GM12891 (cell line): ENCODE measurements at regions not wholly inside any gene's neighbourhood (a gene's known extent, or its start where the extent isn't known, plus 50 kb on each side); places are given as distances from the start of the nearest gene placed in this dataset.

Source experiments
- POLR2AphosphoS5 ChIP-seq: IDR thresholded peaks from 2 replicates; pipeline ENCODE4 v1.6.1; 2011; ENCODE audit warnings: low read depth, low read length, control low read depth
- TAF1 ChIP-seq: IDR thresholded peaks from 2 replicates; pipeline ENCODE4 v1.6.1; 2011; ENCODE audit warnings: low read depth, low read length, control low read depth

DNA sequence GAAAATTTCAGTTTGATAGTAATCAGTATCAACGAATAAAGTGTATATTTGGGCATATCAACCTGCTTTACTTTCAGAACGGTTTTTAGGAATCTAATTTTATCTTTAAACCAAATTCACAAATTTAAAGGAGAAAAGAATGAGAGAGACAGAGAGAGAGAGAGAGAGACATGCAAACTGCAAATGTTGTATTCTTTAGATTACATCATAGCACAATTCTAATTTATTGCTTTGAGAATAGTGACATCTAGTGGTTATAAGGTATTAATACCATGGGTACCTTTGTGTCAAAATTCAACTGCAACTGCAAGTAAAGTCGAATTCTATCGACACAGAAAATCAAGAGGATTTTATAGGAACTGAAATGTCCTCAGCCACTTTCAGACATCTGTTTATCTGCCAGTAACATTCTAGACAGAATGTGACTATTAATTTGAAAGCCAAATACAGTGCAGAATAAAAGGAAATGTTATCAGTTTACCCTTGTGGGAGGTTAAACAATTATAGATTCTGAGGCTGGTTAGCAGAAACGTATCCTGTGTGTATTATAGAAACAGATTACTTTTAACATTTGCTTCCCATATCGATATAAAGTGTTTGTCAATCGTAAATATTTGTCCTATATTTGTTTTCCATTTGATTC, 529.8 kb upstream of the VRK2 start:
- no peak for TF ChIP-seq POLR2AphosphoS5
- no peak for TF ChIP-seq TAF1
